ENCODE measurements at regions not wholly inside any gene's neighbourhood (a gene's known extent, or its start where the extent isn't known, plus 50 kb on each side); places are given as distances from the start of the nearest gene placed in this dataset.
A peak's percentile ranks its signal among the peaks of the same experiment; 100 is the strongest.
"Not testable (repeated sequence)": the region's sequence is repeated elsewhere in the genome, so short reads cannot be mapped to it uniquely, and the experiment has no call there.

DNA sequence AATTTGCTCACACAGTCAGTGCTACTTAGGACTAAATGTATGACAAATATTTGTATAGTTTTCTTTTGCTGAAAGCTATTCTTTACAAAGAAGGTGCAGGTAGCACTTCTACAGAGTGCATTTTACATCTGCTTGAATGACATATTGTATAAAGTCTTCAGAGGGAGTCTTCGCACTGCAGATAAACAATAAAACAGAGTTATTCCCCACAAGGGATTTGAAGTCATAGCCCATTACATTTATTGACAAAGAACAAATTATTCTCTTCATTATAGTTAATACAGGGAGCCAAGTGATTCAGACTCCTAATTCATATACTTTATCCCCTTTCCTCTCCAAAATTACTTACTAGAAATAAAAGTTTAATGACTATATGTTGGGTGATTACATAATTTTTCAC lies 529.7 kb downstream of the EDEM1 start:
- ATAC-seq (no peak), DNase-seq (no peak)
- no peak overlapping the region for H3K4me3 ChIP-seq
- H3K36me3 ChIP-seq, result no peaks in the 10 kb centered on the region
- no peaks in the 10 kb centered on the region for H3K4me1 ChIP-seq
- H3K9me3 ChIP-seq, result no peaks in the 10 kb centered on the region
- WGBS, 4 donors, result 78 to 92% (median 85%) methylated on average over 1 of the region's 1 CpG
- peaks cover 0 to 5% (median 0%) of the 10 kb centered on the region in 9 donors for H3K27me3 ChIP-seq
- H3K27ac ChIP-seq, result no peak overlapping the region
- intact Hi-C loops (cut with DNase I), result no loop called here
- TF ChIP-seq, protein P1, sequence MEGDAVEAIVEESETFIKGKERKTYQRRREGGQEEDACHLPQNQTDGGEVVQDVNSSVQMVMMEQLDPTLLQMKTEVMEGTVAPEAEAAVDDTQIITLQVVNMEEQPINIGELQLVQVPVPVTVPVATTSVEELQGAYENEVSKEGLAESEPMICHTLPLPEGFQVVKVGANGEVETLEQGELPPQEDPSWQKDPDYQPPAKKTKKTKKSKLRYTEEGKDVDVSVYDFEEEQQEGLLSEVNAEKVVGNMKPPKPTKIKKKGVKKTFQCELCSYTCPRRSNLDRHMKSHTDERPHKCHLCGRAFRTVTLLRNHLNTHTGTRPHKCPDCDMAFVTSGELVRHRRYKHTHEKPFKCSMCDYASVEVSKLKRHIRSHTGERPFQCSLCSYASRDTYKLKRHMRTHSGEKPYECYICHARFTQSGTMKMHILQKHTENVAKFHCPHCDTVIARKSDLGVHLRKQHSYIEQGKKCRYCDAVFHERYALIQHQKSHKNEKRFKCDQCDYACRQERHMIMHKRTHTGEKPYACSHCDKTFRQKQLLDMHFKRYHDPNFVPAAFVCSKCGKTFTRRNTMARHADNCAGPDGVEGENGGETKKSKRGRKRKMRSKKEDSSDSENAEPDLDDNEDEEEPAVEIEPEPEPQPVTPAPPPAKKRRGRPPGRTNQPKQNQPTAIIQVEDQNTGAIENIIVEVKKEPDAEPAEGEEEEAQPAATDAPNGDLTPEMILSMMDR (IDR thresholded peaks at IDR 0.05), result no peak
- no peak for TF ChIP-seq POLR2A (IDR thresholded peaks at IDR 0.05)

DNA sequence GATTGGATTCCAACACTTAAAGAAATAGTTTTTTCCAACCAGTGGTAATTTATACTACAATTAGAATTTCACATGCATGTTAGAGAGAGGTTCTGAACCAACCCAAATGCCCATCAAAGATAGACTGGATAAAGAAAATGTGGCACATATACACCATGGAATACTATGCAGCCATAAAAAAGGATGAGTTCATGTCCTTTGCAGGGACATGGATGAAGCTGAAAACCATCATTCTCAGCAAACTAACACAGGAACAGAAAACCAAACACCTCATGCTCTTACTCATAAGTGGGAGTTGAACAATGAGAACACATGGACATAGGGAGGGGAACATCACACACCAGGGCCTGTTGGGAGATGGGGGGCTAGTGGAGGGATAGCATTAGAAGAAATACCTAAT lies 532.2 kb downstream of the EDEM1 start:
- not testable (repeated sequence) for H3K27ac ChIP-seq, H3K27me3 ChIP-seq, H3K36me3 ChIP-seq, H3K4me1 ChIP-seq, ATAC-seq, DNase-seq, H3K4me3 ChIP-seq, H3K9me3 ChIP-seq
- intact Hi-C loops (cut with DNase I), result loop anchor here in 1 of 10 donors (10.0 kb wide), 1 partner anchor 65 kb away; no protein-coding TSS in a partner anchor

DNA sequence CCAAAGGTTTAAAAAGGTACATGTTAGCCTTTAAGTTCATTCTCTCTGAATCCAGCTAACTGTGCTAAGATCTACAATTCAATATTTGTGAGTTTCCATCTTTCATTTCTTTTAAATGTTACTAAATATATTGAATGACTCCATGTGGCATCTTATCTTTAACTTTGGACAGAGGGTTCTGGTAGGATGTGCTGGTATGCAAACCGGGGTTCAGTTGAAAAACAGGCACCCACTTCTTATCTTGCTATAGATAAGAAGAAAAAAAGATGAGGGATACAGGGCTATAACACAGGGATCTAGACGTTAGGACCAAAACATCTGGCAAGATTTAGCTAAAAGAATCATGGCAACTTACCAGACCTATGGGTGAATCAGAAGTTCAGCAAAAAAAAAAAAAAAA lies 538.3 kb downstream of the EDEM1 start:
- H3K27ac ChIP-seq, result no peak overlapping the region
- H3K4me1 ChIP-seq, result no peaks in the 10 kb centered on the region
- WGBS, 4 donors, result 12 to 24% (median 16%) methylated on average over 2 of the region's 2 CpGs
- no peaks in the 10 kb centered on the region for H3K9me3 ChIP-seq
- DNase-seq (no peak), ATAC-seq (no peak)
- peaks cover 0 to under 1% (median 0%) of the 10 kb centered on the region in 9 donors for H3K27me3 ChIP-seq
- H3K4me3 ChIP-seq, result no peak overlapping the region
- TF ChIP-seq POLR2A (IDR thresholded peaks at IDR 0.05), result no peak
- TF ChIP-seq, protein P1 (IDR thresholded peaks at IDR 0.05), result no peak
- H3K36me3 ChIP-seq, result no peaks in the 10 kb centered on the region
- intact Hi-C loops (cut with DNase I), result loop anchor here in 1 of 10 donors (10.0 kb wide), 1 partner anchor 59 kb away; no protein-coding TSS in a partner anchor

DNA sequence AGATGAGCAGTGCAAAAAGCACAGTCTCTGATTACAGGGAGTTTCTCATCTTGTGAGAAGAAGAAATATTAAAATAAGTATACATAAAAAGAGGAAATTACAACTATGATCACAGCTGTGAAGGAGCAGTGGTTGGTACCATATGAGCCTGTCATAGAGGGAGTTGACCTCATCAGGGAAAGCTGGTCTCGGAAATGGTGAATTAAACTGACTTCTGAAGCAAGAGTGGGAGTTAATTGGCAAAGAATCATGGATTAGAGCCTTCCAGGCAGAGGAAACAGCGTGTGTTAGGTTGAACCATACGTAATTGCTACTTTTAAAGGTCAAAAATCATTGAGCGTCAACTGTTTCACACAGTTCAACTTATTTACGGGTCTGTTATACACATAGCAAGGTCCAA lies 539.1 kb downstream of the EDEM1 start:
- peak in 1 of 4 donors; percentile 52 for ATAC-seq
- Histone ChIP-seq H3K4me3 (no peak overlapping the region), H3K4me1 (no peaks in the 10 kb centered on the region), H3K27ac (no peak overlapping the region), H3K36me3 (no peaks in the 10 kb centered on the region), H3K9me3 (no peaks in the 10 kb centered on the region), H3K27me3 (no peaks in the 10 kb centered on the region)
- WGBS, 4 donors, result 67 to 76% (median 72%) methylated on average over 5 of the region's 5 CpGs
- DNase-seq, result no peak
- intact Hi-C loops (cut with DNase I), result loop anchor here in 1 of 10 donors (10.0 kb wide), 1 partner anchor 58 kb away; no protein-coding TSS in a partner anchor
- TF ChIP-seq POLR2A (IDR thresholded peaks at IDR 0.05), result no peak
- TF ChIP-seq, protein P1 (IDR thresholded peaks at IDR 0.05), result no peak
